ENCODE measurements at regions not wholly inside any gene's neighbourhood (a gene's known extent, or its start where the extent isn't known, plus 50 kb on each side); places are given as distances from the start of the nearest gene placed in this dataset.
A peak's percentile ranks its signal among the peaks of the same experiment; 100 is the strongest.

DNA sequence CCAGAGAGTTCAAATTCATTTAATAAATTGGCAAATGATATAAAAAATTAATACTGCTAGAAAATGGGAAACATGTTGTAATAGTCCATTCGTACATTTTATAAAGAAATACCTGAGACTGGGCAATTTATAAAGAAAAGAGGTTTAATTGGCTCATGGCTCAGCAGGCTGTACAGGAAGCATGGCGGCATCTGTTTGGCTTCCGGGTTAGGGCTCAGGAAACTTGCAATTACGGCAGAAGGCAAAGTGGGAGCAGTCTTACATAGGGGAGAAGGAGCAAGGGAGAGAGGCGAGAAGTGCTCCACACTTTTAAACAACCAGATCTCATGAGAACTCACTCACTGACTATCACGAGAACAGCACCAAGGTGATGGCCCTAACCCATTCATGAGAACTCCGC, 512.0 kb downstream of the DACH1 start:
- CTCF ChIA-PET = no interaction called here

DNA sequence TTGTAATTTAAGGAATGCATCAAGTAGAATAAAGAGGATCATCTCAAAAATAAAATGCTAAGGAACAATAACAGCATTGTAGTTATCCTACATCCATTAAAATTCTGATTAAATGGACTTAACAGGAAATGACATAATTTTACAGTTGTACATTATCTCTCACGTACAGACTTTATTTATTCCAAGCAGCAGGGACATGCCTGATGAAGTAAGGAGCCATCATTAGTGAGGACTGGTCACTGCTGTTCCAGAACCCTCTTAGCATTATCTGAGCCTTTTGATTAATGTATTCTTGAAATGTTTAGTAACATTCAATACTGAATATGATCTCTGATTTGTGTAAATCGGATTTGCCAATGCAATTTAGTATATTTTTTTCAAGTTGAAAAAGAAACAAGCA, 516.1 kb downstream of the DACH1 start:
- H2AFZ ChIP-seq (ENCODE audit: low read depth, low read length) = peak overlapping the region; percentile 3
- no peaks in the 10 kb centered on the region for H3K27me3 ChIP-seq (ENCODE audit: control insufficient read depth in 2 of 2, insufficient read depth in 2 of 2, low read length in 2 of 2)
- H3K27ac ChIP-seq (ENCODE audit: insufficient read depth, low read depth, low read length) = no peak overlapping the region
- no peak for DNase-seq (ENCODE audit: low read depth, low spot score)
- TF ChIP-seq POLR2A (IDR thresholded peaks at IDR 0.05; ENCODE audit: low read depth, low read length) (no peak), EZH2 (IDR thresholded peaks at IDR 0.05; ENCODE audit: borderline replicate concordance, low read depth, low read length, severe bottlenecking) (no peak), FOS (IDR thresholded peaks at IDR 0.05; ENCODE audit: borderline replicate concordance, insufficient read depth, low read length) (no peak), JUN (IDR thresholded peaks at IDR 0.05; ENCODE audit: borderline replicate concordance, insufficient read depth, insufficient read length, low read depth) (no peak), POLR2AphosphoS5 (IDR thresholded peaks at IDR 0.05; ENCODE audit: insufficient read depth, low read depth, low read length) (no peak), MYC (IDR thresholded peaks at IDR 0.05; ENCODE audit: low read depth, low read length) (no peak), GATA2 (IDR thresholded peaks at IDR 0.05; ENCODE audit: insufficient read depth, insufficient read length, low read depth, low read length) (no peak)
- TF ChIP-seq, protein P1, sequence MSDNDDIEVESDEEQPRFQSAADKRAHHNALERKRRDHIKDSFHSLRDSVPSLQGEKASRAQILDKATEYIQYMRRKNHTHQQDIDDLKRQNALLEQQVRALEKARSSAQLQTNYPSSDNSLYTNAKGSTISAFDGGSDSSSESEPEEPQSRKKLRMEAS (IDR thresholded peaks at IDR 0.05; ENCODE audit: insufficient read depth, insufficient read length) = no peak
- TF ChIP-seq, protein P2, sequence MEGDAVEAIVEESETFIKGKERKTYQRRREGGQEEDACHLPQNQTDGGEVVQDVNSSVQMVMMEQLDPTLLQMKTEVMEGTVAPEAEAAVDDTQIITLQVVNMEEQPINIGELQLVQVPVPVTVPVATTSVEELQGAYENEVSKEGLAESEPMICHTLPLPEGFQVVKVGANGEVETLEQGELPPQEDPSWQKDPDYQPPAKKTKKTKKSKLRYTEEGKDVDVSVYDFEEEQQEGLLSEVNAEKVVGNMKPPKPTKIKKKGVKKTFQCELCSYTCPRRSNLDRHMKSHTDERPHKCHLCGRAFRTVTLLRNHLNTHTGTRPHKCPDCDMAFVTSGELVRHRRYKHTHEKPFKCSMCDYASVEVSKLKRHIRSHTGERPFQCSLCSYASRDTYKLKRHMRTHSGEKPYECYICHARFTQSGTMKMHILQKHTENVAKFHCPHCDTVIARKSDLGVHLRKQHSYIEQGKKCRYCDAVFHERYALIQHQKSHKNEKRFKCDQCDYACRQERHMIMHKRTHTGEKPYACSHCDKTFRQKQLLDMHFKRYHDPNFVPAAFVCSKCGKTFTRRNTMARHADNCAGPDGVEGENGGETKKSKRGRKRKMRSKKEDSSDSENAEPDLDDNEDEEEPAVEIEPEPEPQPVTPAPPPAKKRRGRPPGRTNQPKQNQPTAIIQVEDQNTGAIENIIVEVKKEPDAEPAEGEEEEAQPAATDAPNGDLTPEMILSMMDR (IDR thresholded peaks at IDR 0.05; ENCODE audit: extremely low read depth in 1 of 2, insufficient read depth in 1 of 2, low read depth in 1 of 2, low read length in 2 of 2) = no peak
- no peaks in the 10 kb centered on the region for H3K79me2 ChIP-seq (ENCODE audit: control insufficient read depth, insufficient read depth, low read length)
- no TSS peak for BruUV-seq (replicated peaks)
- CTCF ChIA-PET = no interaction called here
- H3K4me3 ChIP-seq (replicated peaks in 1 of 3; ENCODE audit: insufficient read depth in 1 of 3, low read depth in 1 of 3, low read length in 3 of 3) = no peak overlapping the region
- no peaks in the 10 kb centered on the region for H3K9me1 ChIP-seq (replicated peaks; ENCODE audit: control insufficient read depth, extremely low read depth, insufficient read depth, low read length)
- H3K9me3 ChIP-seq (replicated peaks; ENCODE audit: control insufficient read depth, insufficient read depth, low read length) = no peaks in the 10 kb centered on the region
- intact Hi-C loops (cut with micrococcal nuclease) (no loop called here), dilution Hi-C loops (cut with MboI; ENCODE audit: extremely low pct_ligation_motif_present, low sequenced_read_pairs) (no loop called here)
- FAIRE-seq = no peak
- no peaks in the 10 kb centered on the region for H4K20me1 ChIP-seq (replicated peaks; ENCODE audit: control insufficient read depth, extremely low read depth, insufficient read depth, low read length)
- H3K4me1 ChIP-seq (ENCODE audit: control insufficient read depth, extremely low read depth, insufficient read depth, low read length) = no peaks in the 10 kb centered on the region
- H3K4me2 ChIP-seq (ENCODE audit: insufficient read depth, low read length) = no peak overlapping the region
- no peak overlapping the region for H3K9ac ChIP-seq (replicated peaks; ENCODE audit: extremely low read depth, insufficient read depth, low read length)
- H3K36me3 ChIP-seq (ENCODE audit: control insufficient read depth in 2 of 2, extremely low read depth in 1 of 2, insufficient read depth in 2 of 2, low read length in 2 of 2) = no peaks in the 10 kb centered on the region
- POLR2A ChIA-PET = no interaction called here

More for the DNA sequence above, 512.0 kb downstream of the DACH1 start:
- no peaks in the 10 kb centered on the region for H3K36me3 ChIP-seq (ENCODE audit: control insufficient read depth in 2 of 2, extremely low read depth in 1 of 2, insufficient read depth in 2 of 2, low read length in 2 of 2)
- no peak overlapping the region for H2AFZ ChIP-seq (ENCODE audit: low read depth, low read length)
- H3K4me1 ChIP-seq (ENCODE audit: control insufficient read depth, extremely low read depth, insufficient read depth, low read length) = peaks cover 14% of the 10 kb centered on the region
- DNase-seq (ENCODE audit: low read depth, low spot score) (no peak), FAIRE-seq (no peak)
- no TSS peak for BruUV-seq (replicated peaks)
- no peaks in the 10 kb centered on the region for H3K9me1 ChIP-seq (replicated peaks; ENCODE audit: control insufficient read depth, extremely low read depth, insufficient read depth, low read length)
- no peaks in the 10 kb centered on the region for H3K79me2 ChIP-seq (ENCODE audit: control insufficient read depth, insufficient read depth, low read length)
- H3K4me2 ChIP-seq (ENCODE audit: insufficient read depth, low read length) = no peak overlapping the region
- no peak for TF ChIP-seq POLR2AphosphoS5 (IDR thresholded peaks at IDR 0.05; ENCODE audit: insufficient read depth, low read depth, low read length)
- TF ChIP-seq, protein P2 (IDR thresholded peaks at IDR 0.05; ENCODE audit: extremely low read depth in 1 of 2, insufficient read depth in 1 of 2, low read depth in 1 of 2, low read length in 2 of 2) = no peak
- no peak for TF ChIP-seq JUN (IDR thresholded peaks at IDR 0.05; ENCODE audit: borderline replicate concordance, insufficient read depth, insufficient read length, low read depth)
- TF ChIP-seq, protein P1 (IDR thresholded peaks at IDR 0.05; ENCODE audit: insufficient read depth, insufficient read length) = no peak
- TF ChIP-seq FOS (IDR thresholded peaks at IDR 0.05; ENCODE audit: borderline replicate concordance, insufficient read depth, low read length) = no peak
- no peak for TF ChIP-seq EZH2 (IDR thresholded peaks at IDR 0.05; ENCODE audit: borderline replicate concordance, low read depth, low read length, severe bottlenecking)
- no peak overlapping the region for H3K4me3 ChIP-seq (replicated peaks in 1 of 3; ENCODE audit: insufficient read depth in 1 of 3, low read depth in 1 of 3, low read length in 3 of 3)
- H3K27me3 ChIP-seq (ENCODE audit: control insufficient read depth in 2 of 2, insufficient read depth in 2 of 2, low read length in 2 of 2) = no peaks in the 10 kb centered on the region
- no peaks in the 10 kb centered on the region for H4K20me1 ChIP-seq (replicated peaks; ENCODE audit: control insufficient read depth, extremely low read depth, insufficient read depth, low read length)
- POLR2A ChIA-PET = no interaction called here
- dilution Hi-C loops (cut with MboI; ENCODE audit: extremely low pct_ligation_motif_present, low sequenced_read_pairs) = no loop called here
- no peak overlapping the region for H3K27ac ChIP-seq (ENCODE audit: insufficient read depth, low read depth, low read length)
- intact Hi-C loops (cut with micrococcal nuclease) = no loop called here
- no peaks in the 10 kb centered on the region for H3K9me3 ChIP-seq (replicated peaks; ENCODE audit: control insufficient read depth, insufficient read depth, low read length)
- no peak overlapping the region for H3K9ac ChIP-seq (replicated peaks; ENCODE audit: extremely low read depth, insufficient read depth, low read length)
